Type B pancreatic cell (in vitro differentiated cells): ENCODE measurements at regions not wholly inside any gene's neighbourhood (a gene's known extent, or its start where the extent isn't known, plus 50 kb on each side); places are given as distances from the start of the nearest gene placed in this dataset.

Experiments
- DNase-seq: peaks from one replicate; pipeline ENCODE4 v3.0.0; 2021; ENCODE audit warnings: mixed read lengths; ENCODE audit not compliant: unreplicated experiment; ENCODE audit errors: extremely low spot score
- H3K27ac Mint-ChIP-seq: 2 replicates; pipeline ENCODE4 v1.8.0; 2021; ENCODE audit warnings: mild to moderate bottlenecking, mixed read lengths
- H3K27me3 Mint-ChIP-seq: 2 replicates; pipeline ENCODE4 v1.8.0; 2021; ENCODE audit warnings: mixed read lengths
- H3K36me3 Mint-ChIP-seq: 2 replicates; pipeline ENCODE4 v1.8.0; 2021; ENCODE audit warnings: mixed read lengths
- H3K4me1 Mint-ChIP-seq: one replicate; pipeline ENCODE4 v1.8.0; 2021; ENCODE audit warnings: mixed read lengths; ENCODE audit not compliant: unreplicated experiment
- H3K4me3 Mint-ChIP-seq: 2 replicates; pipeline ENCODE4 v1.8.0; 2021; ENCODE audit warnings: mild to moderate bottlenecking, mixed read lengths
- H3K9me3 Mint-ChIP-seq: 2 replicates; pipeline ENCODE4 v1.8.0; 2021; ENCODE audit warnings: mixed read lengths
- CTCF ChIP-seq: fragments of 200-600 bp; sonication (generic); conservative IDR thresholded peaks from 2 replicates; pipeline ENCODE4 v1.5.0; 2021; ENCODE audit warnings: antibody characterized with exemption, mild to moderate bottlenecking

GRCh38 chr14:26995301-26995700 lies 397.5 kb upstream of the NOVA1 start:
- TF ChIP-seq CTCF, result no peak
- Mint-ChIP-seq H3K9me3 (peaks cover 9% of the 10 kb centered on the region), H3K27me3 (peaks cover 9% of the 10 kb centered on the region), H3K4me3 (no peak overlapping the region), H3K27ac (no peak overlapping the region), H3K4me1 (no peaks in the 10 kb centered on the region), H3K36me3 (no peaks in the 10 kb centered on the region)
- no peak for DNase-seq

GRCh38 chr14:26996246-26996645 lies 398.4 kb upstream of the NOVA1 start:
- no peak for DNase-seq
- Mint-ChIP-seq H3K27me3 (no peaks in the 10 kb centered on the region), H3K36me3 (no peaks in the 10 kb centered on the region), H3K9me3 (peaks cover 9% of the 10 kb centered on the region), H3K4me1 (no peaks in the 10 kb centered on the region), H3K4me3 (no peak overlapping the region), H3K27ac (no peak overlapping the region)
- no peak for TF ChIP-seq CTCF

GRCh38 chr14:27002179-27002578 lies 404.3 kb upstream of the NOVA1 start:
- Mint-ChIP-seq H3K27me3 (no peaks in the 10 kb centered on the region), H3K9me3 (no peaks in the 10 kb centered on the region), H3K4me3 (no peak overlapping the region), H3K4me1 (no peaks in the 10 kb centered on the region), H3K27ac (no peak overlapping the region), H3K36me3 (no peaks in the 10 kb centered on the region)
- TF ChIP-seq CTCF, result no peak
- no peak for DNase-seq

- Mint-ChIP-seq H3K27me3 (no peaks in the 10 kb centered on the region), H3K36me3 (no peaks in the 10 kb centered on the region), H3K27ac (no peak overlapping the region), H3K9me3 (no peaks in the 10 kb centered on the region), H3K4me3 (no peak overlapping the region), H3K4me1 (no peaks in the 10 kb centered on the region)
- no peak for DNase-seq
- TF ChIP-seq CTCF, result no peak
Measured at GRCh38 chr14:27006570-27006969, 408.7 kb upstream of the NOVA1 start.

DNA sequence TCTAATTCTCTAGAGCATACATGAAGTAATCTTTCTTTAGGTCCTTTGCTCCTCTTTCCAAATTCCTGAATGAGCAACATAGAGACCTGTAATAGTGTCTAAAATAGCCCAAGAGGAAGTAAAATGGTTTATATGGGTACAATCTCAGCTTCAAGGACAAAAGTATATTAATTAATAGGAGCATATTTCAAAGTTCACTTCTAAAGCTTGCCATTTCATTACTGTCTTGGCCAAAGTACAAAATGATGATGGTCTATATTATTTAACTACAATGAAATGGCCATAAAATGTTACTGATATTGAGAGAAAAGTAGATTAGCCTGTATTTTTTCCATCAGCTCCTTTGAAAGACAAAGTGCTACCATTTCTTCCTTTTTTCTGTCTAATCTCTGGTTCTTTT lies 410.4 kb upstream of the NOVA1 start:
- no peak for DNase-seq
- Mint-ChIP-seq H3K4me3 (no peak overlapping the region), H3K9me3 (no peaks in the 10 kb centered on the region), H3K36me3 (no peaks in the 10 kb centered on the region), H3K27ac (no peak overlapping the region), H3K27me3 (no peaks in the 10 kb centered on the region), H3K4me1 (no peaks in the 10 kb centered on the region)
- TF ChIP-seq CTCF, result no peak

- Mint-ChIP-seq H3K9me3 (no peaks in the 10 kb centered on the region), H3K4me1 (no peaks in the 10 kb centered on the region), H3K36me3 (no peaks in the 10 kb centered on the region), H3K4me3 (no peak overlapping the region), H3K27ac (no peak overlapping the region), H3K27me3 (no peaks in the 10 kb centered on the region)
- no peak for TF ChIP-seq CTCF
- no peak for DNase-seq
Measured at GRCh38 chr14:27012641-27013040, 414.8 kb upstream of the NOVA1 start.
